ENCODE measurements at regions not wholly inside any gene's neighbourhood (a gene's known extent, or its start where the extent isn't known, plus 50 kb on each side); places are given as distances from the start of the nearest gene placed in this dataset.

GRCh38 chr3:154666542-154666941 lies 236.6 kb upstream of the GPR149 start:
- Histone ChIP-seq H3K36me3 (ENCODE audit: control insufficient read depth in 1 of 2, insufficient read depth in 2 of 2, low read depth in 1 of 2, low read length in 2 of 2) (no peaks in the 10 kb centered on the region), H2BK5ac (ENCODE audit: low read depth, low read length, poor library complexity, severe bottlenecking) (no peak overlapping the region), H3K79me1 (replicated peaks; ENCODE audit: low read length, poor library complexity, severe bottlenecking) (no peaks in the 10 kb centered on the region), H3K4ac (ENCODE audit: low read depth in 1 of 2, low read length in 2 of 2) (no peak overlapping the region), H4K91ac (ENCODE audit: low read length) (no peak overlapping the region), H3K4me1 (ENCODE audit: control insufficient read depth, insufficient read depth, low read depth, low read length) (no peaks in the 10 kb centered on the region), H2AK5ac (ENCODE audit: low read length, severe bottlenecking) (no peak overlapping the region), H3K9ac (ENCODE audit: low read length) (no peak overlapping the region), H3K27ac (ENCODE audit: low read length, poor library complexity, severe bottlenecking) (no peak overlapping the region), H2AFZ (ENCODE audit: low read depth, low read length) (no peak overlapping the region), H3K4me2 (ENCODE audit: low read length, poor library complexity, severe bottlenecking) (no peak overlapping the region), H2BK120ac (ENCODE audit: low read depth, low read length) (no peak overlapping the region), H3K9me3 (ENCODE audit: control insufficient read depth, low read length) (no peaks in the 10 kb centered on the region), H2BK15ac (ENCODE audit: low read depth, poor library complexity, severe bottlenecking) (no peak overlapping the region), H4K8ac (ENCODE audit: low read length) (no peak overlapping the region), H3K23ac (ENCODE audit: low read length in 2 of 2) (no peak overlapping the region), H3K14ac (ENCODE audit: low read length in 2 of 2) (no peak overlapping the region), H3K18ac (ENCODE audit: low read depth in 1 of 2, low read length in 2 of 2) (no peak overlapping the region), H3K27me3 (ENCODE audit: control insufficient read depth in 1 of 2, insufficient read depth in 1 of 2, low read length in 2 of 2) (no peaks in the 10 kb centered on the region), H2BK12ac (ENCODE audit: low read length in 2 of 2) (no peak overlapping the region), H3K4me3 (ENCODE audit: insufficient read depth in 1 of 2, low read depth in 1 of 2, low read length in 2 of 2) (no peak overlapping the region)
- 90% methylated on average over 3 of the region's 3 CpGs for WGBS
- DNase-seq: no peak

GRCh38 chr3:154664714-154665113 lies 234.7 kb upstream of the GPR149 start:
- Histone ChIP-seq H3K23ac (ENCODE audit: low read length in 2 of 2) (no peak overlapping the region), H2AFZ (ENCODE audit: low read depth, low read length) (no peak overlapping the region), H3K36me3 (ENCODE audit: control insufficient read depth in 1 of 2, insufficient read depth in 2 of 2, low read depth in 1 of 2, low read length in 2 of 2) (no peaks in the 10 kb centered on the region), H3K4ac (ENCODE audit: low read depth in 1 of 2, low read length in 2 of 2) (no peak overlapping the region), H3K4me2 (ENCODE audit: low read length, poor library complexity, severe bottlenecking) (no peak overlapping the region), H3K27me3 (ENCODE audit: control insufficient read depth in 1 of 2, insufficient read depth in 1 of 2, low read length in 2 of 2) (no peaks in the 10 kb centered on the region), H2BK5ac (ENCODE audit: low read depth, low read length, poor library complexity, severe bottlenecking) (no peak overlapping the region), H2BK120ac (ENCODE audit: low read depth, low read length) (no peak overlapping the region), H3K18ac (ENCODE audit: low read depth in 1 of 2, low read length in 2 of 2) (no peak overlapping the region), H3K4me3 (ENCODE audit: insufficient read depth in 1 of 2, low read depth in 1 of 2, low read length in 2 of 2) (no peak overlapping the region), H2AK5ac (ENCODE audit: low read length, severe bottlenecking) (no peak overlapping the region), H2BK15ac (ENCODE audit: low read depth, poor library complexity, severe bottlenecking) (no peak overlapping the region), H3K9ac (ENCODE audit: low read length) (no peak overlapping the region), H2BK12ac (ENCODE audit: low read length in 2 of 2) (no peak overlapping the region), H4K91ac (ENCODE audit: low read length) (no peak overlapping the region), H3K79me1 (replicated peaks; ENCODE audit: low read length, poor library complexity, severe bottlenecking) (no peaks in the 10 kb centered on the region), H3K9me3 (ENCODE audit: control insufficient read depth, low read length) (no peaks in the 10 kb centered on the region), H3K27ac (ENCODE audit: low read length, poor library complexity, severe bottlenecking) (no peak overlapping the region), H4K8ac (ENCODE audit: low read length) (no peak overlapping the region), H3K4me1 (ENCODE audit: control insufficient read depth, insufficient read depth, low read depth, low read length) (no peaks in the 10 kb centered on the region), H3K14ac (ENCODE audit: low read length in 2 of 2) (no peak overlapping the region)
- DNase-seq: no peak

GRCh38 chr3:154662851-154663250 lies 232.9 kb upstream of the GPR149 start:
- Histone ChIP-seq H3K14ac (ENCODE audit: low read length in 2 of 2) (no peak overlapping the region), H3K27me3 (ENCODE audit: control insufficient read depth in 1 of 2, insufficient read depth in 1 of 2, low read length in 2 of 2) (no peaks in the 10 kb centered on the region), H2BK120ac (ENCODE audit: low read depth, low read length) (no peak overlapping the region), H2BK15ac (ENCODE audit: low read depth, poor library complexity, severe bottlenecking) (no peak overlapping the region), H3K18ac (ENCODE audit: low read depth in 1 of 2, low read length in 2 of 2) (no peak overlapping the region), H3K4me2 (ENCODE audit: low read length, poor library complexity, severe bottlenecking) (no peak overlapping the region), H2AFZ (ENCODE audit: low read depth, low read length) (no peak overlapping the region), H3K23ac (ENCODE audit: low read length in 2 of 2) (no peak overlapping the region), H3K4ac (ENCODE audit: low read depth in 1 of 2, low read length in 2 of 2) (no peak overlapping the region), H3K4me1 (ENCODE audit: control insufficient read depth, insufficient read depth, low read depth, low read length) (no peaks in the 10 kb centered on the region), H2AK5ac (ENCODE audit: low read length, severe bottlenecking) (no peak overlapping the region), H3K9ac (ENCODE audit: low read length) (no peak overlapping the region), H3K36me3 (ENCODE audit: control insufficient read depth in 1 of 2, insufficient read depth in 2 of 2, low read depth in 1 of 2, low read length in 2 of 2) (no peaks in the 10 kb centered on the region), H4K91ac (ENCODE audit: low read length) (no peak overlapping the region), H3K9me3 (ENCODE audit: control insufficient read depth, low read length) (no peaks in the 10 kb centered on the region), H3K27ac (ENCODE audit: low read length, poor library complexity, severe bottlenecking) (no peak overlapping the region), H3K4me3 (ENCODE audit: insufficient read depth in 1 of 2, low read depth in 1 of 2, low read length in 2 of 2) (no peak overlapping the region), H2BK5ac (ENCODE audit: low read depth, low read length, poor library complexity, severe bottlenecking) (no peak overlapping the region), H3K79me1 (replicated peaks; ENCODE audit: low read length, poor library complexity, severe bottlenecking) (no peaks in the 10 kb centered on the region), H2BK12ac (ENCODE audit: low read length in 2 of 2) (no peak overlapping the region), H4K8ac (ENCODE audit: low read length) (no peak overlapping the region)
- 77% methylated on average over 3 of the region's 3 CpGs for WGBS
- no peak for DNase-seq

GRCh38 chr3:154660811-154661210 lies 230.8 kb upstream of the GPR149 start:
- H3K4ac ChIP-seq (ENCODE audit: low read depth in 1 of 2, low read length in 2 of 2): no peak overlapping the region
- no peaks in the 10 kb centered on the region for H3K27me3 ChIP-seq (ENCODE audit: control insufficient read depth in 1 of 2, insufficient read depth in 1 of 2, low read length in 2 of 2)
- H3K4me1 ChIP-seq (ENCODE audit: control insufficient read depth, insufficient read depth, low read depth, low read length): no peaks in the 10 kb centered on the region
- DNase-seq: no peak
- H3K4me2 ChIP-seq (ENCODE audit: low read length, poor library complexity, severe bottlenecking): no peak overlapping the region
- H3K9me3 ChIP-seq (ENCODE audit: control insufficient read depth, low read length): no peaks in the 10 kb centered on the region
- H2BK120ac ChIP-seq (ENCODE audit: low read depth, low read length): no peak overlapping the region
- H4K91ac ChIP-seq (ENCODE audit: low read length): no peak overlapping the region
- no peak overlapping the region for H3K23ac ChIP-seq (ENCODE audit: low read length in 2 of 2)
- no peak overlapping the region for H3K18ac ChIP-seq (ENCODE audit: low read depth in 1 of 2, low read length in 2 of 2)
- H3K4me3 ChIP-seq (ENCODE audit: insufficient read depth in 1 of 2, low read depth in 1 of 2, low read length in 2 of 2): no peak overlapping the region
- H2AK5ac ChIP-seq (ENCODE audit: low read length, severe bottlenecking): no peak overlapping the region
- H3K9ac ChIP-seq (ENCODE audit: low read length): no peak overlapping the region
- no peak overlapping the region for H2BK5ac ChIP-seq (ENCODE audit: low read depth, low read length, poor library complexity, severe bottlenecking)
- no peak overlapping the region for H2BK15ac ChIP-seq (ENCODE audit: low read depth, poor library complexity, severe bottlenecking)
- WGBS: 68% methylated on average over 2 of the region's 2 CpGs
- H2AFZ ChIP-seq (ENCODE audit: low read depth, low read length): no peak overlapping the region
- no peak overlapping the region for H3K27ac ChIP-seq (ENCODE audit: low read length, poor library complexity, severe bottlenecking)
- H3K36me3 ChIP-seq (ENCODE audit: control insufficient read depth in 1 of 2, insufficient read depth in 2 of 2, low read depth in 1 of 2, low read length in 2 of 2): no peaks in the 10 kb centered on the region
- no peak overlapping the region for H2BK12ac ChIP-seq (ENCODE audit: low read length in 2 of 2)
- no peak overlapping the region for H4K8ac ChIP-seq (ENCODE audit: low read length)
- no peak overlapping the region for H3K14ac ChIP-seq (ENCODE audit: low read length in 2 of 2)
- H3K79me1 ChIP-seq (replicated peaks; ENCODE audit: low read length, poor library complexity, severe bottlenecking): no peaks in the 10 kb centered on the region

Data from mesenchymal stem cell (in vitro differentiated cells and primary cell).